Sigmoid colon (tissue), 4 donors: ENCODE measurements at regions not wholly inside any gene's neighbourhood (a gene's known extent, or its start where the extent isn't known, plus 50 kb on each side); places are given as distances from the start of the nearest gene placed in this dataset.

ENCODE experiments used
- EP300 ChIP-seq, 4 donors: sonication (generic); formaldehyde crosslinking; IDR thresholded peaks; one replicate each; pipeline ENCODE4 v1.6.1; 2017; ENCODE audit warnings: antibody characterized with exemption in 4 of 4
- TF ChIP-seq, protein P1 (sequence below), 4 experiments: fragments of 450-650 bp in 3 of 4; fragments of 200-600 bp in 1 of 4; IDR thresholded peaks; one replicate each; pipeline ENCODE4 v1.5.1; 2016 to 2019; ENCODE audit warnings: antibody characterized with exemption in 4 of 4, mild to moderate bottlenecking in 3 of 4, moderate library complexity in 2 of 4

GRCh38 chr1:168416220-168416619 lies 127.6 kb downstream of the XCL2 start:
- TF ChIP-seq, protein P1, sequence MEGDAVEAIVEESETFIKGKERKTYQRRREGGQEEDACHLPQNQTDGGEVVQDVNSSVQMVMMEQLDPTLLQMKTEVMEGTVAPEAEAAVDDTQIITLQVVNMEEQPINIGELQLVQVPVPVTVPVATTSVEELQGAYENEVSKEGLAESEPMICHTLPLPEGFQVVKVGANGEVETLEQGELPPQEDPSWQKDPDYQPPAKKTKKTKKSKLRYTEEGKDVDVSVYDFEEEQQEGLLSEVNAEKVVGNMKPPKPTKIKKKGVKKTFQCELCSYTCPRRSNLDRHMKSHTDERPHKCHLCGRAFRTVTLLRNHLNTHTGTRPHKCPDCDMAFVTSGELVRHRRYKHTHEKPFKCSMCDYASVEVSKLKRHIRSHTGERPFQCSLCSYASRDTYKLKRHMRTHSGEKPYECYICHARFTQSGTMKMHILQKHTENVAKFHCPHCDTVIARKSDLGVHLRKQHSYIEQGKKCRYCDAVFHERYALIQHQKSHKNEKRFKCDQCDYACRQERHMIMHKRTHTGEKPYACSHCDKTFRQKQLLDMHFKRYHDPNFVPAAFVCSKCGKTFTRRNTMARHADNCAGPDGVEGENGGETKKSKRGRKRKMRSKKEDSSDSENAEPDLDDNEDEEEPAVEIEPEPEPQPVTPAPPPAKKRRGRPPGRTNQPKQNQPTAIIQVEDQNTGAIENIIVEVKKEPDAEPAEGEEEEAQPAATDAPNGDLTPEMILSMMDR (IDR thresholded peaks at IDR 0.05): no peak
- no peak for TF ChIP-seq EP300 (IDR thresholded peaks at IDR 0.05)
